Mononuclear cell (primary cell): ENCODE measurements at regions not wholly inside any gene's neighbourhood (a gene's known extent, or its start where the extent isn't known, plus 50 kb on each side); places are given as distances from the start of the nearest gene placed in this dataset.

Experiments used
- H3K27me3 ChIP-seq: 2 replicates; pipeline ENCODE4 v1.6.0; 2011; ENCODE audit warnings: low read length, control low read depth; ENCODE audit not compliant: insufficient read depth
- H3K4me1 ChIP-seq: 2 replicates; pipeline ENCODE4 v1.5.1; 2011; ENCODE audit warnings: mild to moderate bottlenecking, low read length, control low read depth; ENCODE audit not compliant: insufficient read depth
- H3K4me3 ChIP-seq: 2 replicates; pipeline ENCODE4 v1.5.1; 2011; ENCODE audit warnings: mild to moderate bottlenecking, low read length, moderate library complexity
- H3K9me3 ChIP-seq: 2 replicates; pipeline ENCODE4 v1.5.1; 2011; ENCODE audit warnings: low read depth, mild to moderate bottlenecking, control low read depth, low read length

DNA sequence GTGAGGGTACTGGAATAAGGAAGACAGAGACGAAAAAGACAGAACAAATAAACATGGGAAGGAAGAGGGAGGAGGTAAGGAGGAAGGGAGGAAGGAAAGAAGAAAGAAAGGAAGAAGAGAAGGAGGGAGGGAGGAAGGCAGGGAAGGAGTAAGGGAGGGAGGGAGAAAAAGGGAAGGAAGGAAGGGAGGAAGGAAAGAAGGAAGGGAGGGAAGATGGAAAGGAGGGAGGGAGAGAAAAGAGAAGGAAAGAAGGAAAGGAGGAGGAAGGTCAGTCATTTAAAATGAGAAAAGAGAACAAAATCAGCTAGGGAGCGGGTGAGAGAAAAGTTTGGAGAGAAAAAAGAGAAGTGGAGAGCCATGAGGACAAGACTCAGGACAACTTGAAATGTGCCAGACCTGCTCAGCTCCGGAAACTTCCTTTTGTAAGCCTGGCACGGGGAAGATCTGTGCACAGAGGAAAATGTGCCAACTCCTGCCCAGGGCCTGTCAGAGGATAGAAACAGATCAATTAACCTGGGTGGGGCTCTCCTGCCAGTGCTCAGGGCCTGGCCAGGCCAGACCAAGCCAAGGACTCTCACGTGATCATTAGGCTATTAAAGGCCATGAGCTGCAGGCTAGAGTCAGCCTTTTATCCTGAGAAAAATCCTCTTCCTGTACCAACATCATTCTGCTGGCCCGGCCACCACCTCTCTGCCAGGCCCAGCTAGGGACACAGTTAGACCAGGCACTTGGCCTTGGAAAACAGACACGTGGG is 50.1 kb upstream of the BCL6 start:
- Histone ChIP-seq H3K27me3 (no peaks in the 10 kb centered on the region), H3K4me3 (no peak overlapping the region), H3K4me1 (peaks cover 34% of the 10 kb centered on the region), H3K9me3 (no peaks in the 10 kb centered on the region)

DNA sequence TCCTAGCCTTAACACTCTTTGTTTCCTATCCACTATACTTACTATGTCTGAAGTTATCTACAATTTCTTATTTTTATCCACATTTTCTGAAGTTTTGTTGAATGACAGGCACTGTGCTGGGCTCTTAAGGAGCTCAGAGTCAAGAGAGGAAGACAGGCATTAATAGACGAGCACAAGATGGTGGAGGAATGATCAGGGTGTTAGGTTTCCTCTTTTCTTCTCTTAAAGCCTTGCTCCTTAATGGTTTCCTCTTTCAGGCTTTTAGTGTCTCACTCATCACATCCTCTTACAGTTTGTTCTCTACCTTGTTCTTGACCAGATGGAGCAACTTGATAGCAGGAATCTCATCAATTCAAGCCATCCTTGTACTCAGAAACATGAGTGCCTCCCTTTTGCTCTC is 52.9 kb upstream of the BCL6 start:
- H3K9me3 ChIP-seq: no peaks in the 10 kb centered on the region
- H3K4me1 ChIP-seq: peaks cover 40% of the 10 kb centered on the region
- H3K4me3 ChIP-seq: no peak overlapping the region
- no peaks in the 10 kb centered on the region for H3K27me3 ChIP-seq

DNA sequence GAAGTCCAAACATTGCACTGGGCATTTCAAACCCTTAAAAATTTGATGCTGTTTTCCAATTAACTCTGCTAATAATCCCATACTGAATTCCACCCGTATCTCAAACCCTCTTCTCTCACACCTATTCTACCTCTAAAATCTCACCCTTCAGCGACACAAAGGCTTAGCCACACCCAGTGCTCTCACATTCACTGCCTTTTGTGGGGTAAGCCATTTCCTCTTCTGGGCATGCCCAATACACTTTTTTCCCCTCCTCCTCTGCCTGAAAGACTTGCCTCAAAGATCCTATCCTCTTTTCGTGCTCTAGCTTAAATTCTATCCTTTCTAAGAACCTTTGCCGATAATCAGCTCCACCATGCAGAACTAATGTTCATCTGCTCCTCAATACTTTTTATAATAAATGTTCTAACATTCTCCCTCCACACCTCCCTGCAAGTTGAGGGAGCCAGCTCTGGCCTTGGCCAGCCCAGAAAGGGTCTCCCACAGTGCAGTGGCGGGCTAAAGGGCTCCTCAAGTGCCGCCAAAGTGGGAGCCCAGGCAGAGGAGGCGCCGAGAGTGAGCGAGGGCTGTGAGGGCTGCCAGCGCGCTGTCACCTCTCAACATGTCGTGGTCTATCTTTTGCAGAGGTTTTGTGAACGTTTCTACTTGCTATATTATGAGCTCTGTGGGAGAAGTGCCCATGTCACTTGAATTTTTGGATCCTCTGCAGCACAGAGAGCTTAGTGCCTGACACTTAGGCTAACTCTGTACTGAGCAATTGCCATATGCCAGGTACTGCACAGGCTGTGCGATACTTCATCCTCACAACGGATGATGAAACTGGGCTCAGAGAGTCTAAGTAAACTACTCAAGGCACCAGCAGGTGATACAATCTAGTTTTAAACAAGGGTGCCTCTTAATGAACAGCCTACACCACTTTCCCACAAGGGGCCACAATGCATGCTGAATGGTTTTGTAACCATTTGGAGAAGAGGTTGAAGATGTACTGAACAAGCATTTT is 53.6 kb upstream of the BCL6 start:
- no peaks in the 10 kb centered on the region for H3K9me3 ChIP-seq
- no peak overlapping the region for H3K4me3 ChIP-seq
- peaks cover 40% of the 10 kb centered on the region for H3K4me1 ChIP-seq
- no peaks in the 10 kb centered on the region for H3K27me3 ChIP-seq

DNA sequence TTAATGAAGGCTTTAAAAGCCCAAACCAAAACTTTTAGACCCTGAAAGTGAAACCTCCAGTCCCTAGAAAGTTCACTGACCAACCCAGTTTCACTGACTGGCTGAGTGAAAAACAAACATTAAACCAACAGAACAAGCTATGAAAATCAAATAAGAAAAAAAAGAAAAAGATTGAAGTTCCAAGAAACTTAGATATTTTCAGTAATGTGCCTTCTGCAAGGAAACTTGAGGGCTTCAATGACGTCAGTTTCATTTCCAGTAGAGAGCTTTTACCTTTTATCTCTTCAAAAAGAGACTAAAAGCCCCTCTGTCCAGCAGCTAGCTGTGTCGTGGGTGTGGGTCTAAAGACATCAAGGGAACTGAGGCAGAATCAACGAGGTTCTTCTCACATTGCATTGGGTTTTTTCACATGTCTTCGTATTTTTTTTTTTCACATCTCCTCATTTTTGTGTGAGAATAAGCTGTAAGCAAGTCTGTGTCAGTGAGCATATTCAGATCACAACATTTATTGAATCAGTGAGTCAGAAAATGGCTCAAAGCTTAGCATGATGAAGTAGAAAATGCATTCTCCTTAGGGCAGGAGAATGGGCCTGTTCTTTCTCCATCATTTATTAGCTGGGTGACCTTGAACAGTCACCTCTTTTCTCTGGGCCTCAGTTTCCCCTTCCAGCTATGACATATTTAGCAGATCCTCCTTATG is 54.8 kb upstream of the BCL6 start:
- no peaks in the 10 kb centered on the region for H3K27me3 ChIP-seq
- H3K4me3 ChIP-seq: no peak overlapping the region
- peaks cover 40% of the 10 kb centered on the region for H3K4me1 ChIP-seq
- H3K9me3 ChIP-seq: no peaks in the 10 kb centered on the region

DNA sequence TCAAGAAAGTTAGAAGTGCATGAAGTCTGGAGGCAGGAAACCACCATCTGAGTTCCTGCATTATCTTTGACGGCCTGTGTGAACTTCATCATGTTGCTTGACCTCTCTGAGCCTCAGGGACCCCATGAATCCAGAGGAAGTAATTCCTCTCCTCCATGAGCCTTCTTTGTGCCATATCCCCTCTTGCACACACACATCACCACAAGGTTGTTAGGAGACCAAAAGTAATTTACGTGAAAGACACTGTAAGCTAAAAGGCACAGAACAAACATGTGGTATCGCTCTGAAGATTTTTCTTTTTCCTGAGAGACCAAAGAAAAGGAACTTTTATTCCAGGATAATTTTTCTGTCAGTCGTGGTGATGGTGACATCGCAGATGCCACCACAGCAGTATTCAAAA is 55.9 kb upstream of the BCL6 start:
- Histone ChIP-seq H3K4me1 (peaks cover 40% of the 10 kb centered on the region), H3K4me3 (no peak overlapping the region), H3K9me3 (no peaks in the 10 kb centered on the region), H3K27me3 (no peaks in the 10 kb centered on the region)

DNA sequence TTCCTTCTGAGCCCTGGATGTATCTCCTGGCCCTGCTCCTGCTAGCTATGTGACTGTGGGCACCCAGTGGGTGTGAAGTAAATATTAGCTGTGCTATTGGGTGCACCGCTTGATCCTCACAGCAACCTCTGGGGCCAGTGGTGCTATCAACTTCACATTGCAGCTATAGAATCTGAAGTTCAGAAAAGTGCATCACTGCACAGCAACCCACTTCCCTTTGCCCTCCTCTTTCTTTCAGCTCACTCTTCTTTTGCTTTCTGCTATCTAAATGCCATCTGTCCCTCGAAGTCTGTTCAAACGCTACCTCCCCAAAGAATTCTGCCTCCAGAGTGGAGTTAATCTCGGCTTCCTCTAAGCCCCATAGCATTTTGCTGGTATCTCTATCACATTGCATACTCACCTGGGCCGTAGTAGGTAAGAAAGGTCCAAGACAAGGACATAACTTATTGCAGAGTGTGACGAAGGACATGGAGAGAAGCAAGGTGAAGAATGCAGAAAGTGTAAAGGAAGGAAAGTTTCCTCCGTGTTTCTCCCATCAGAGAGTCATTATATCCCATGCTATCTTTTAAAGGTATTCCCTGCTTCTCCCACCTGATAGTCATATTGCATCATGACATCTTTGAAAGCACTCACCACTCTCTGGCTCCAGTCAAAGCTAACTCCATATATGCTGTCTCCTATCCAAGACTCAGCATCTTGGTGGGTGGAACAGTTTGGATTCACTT is 57.1 kb upstream of the BCL6 start:
- Histone ChIP-seq H3K9me3 (no peaks in the 10 kb centered on the region), H3K4me3 (no peak overlapping the region), H3K27me3 (no peaks in the 10 kb centered on the region), H3K4me1 (peaks cover 40% of the 10 kb centered on the region)

DNA sequence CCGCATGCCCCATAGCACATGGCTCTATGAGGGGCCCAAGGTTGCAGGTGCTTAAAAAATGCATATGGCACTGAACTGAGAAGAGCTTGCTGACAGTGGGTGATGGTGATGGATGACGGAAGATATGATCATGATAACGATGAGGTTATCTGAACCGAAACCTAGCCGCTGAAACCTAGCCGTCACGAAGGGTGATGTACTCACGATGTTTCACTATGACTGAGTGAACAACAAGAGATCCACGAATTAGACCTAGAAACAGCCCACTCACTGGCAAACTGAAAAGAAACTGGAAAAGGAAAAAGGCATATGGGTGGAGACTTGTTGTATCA is 57.6 kb upstream of the BCL6 start:
- no peaks in the 10 kb centered on the region for H3K9me3 ChIP-seq
- peaks cover 38% of the 10 kb centered on the region for H3K4me1 ChIP-seq
- H3K27me3 ChIP-seq: no peaks in the 10 kb centered on the region
- no peak overlapping the region for H3K4me3 ChIP-seq

DNA sequence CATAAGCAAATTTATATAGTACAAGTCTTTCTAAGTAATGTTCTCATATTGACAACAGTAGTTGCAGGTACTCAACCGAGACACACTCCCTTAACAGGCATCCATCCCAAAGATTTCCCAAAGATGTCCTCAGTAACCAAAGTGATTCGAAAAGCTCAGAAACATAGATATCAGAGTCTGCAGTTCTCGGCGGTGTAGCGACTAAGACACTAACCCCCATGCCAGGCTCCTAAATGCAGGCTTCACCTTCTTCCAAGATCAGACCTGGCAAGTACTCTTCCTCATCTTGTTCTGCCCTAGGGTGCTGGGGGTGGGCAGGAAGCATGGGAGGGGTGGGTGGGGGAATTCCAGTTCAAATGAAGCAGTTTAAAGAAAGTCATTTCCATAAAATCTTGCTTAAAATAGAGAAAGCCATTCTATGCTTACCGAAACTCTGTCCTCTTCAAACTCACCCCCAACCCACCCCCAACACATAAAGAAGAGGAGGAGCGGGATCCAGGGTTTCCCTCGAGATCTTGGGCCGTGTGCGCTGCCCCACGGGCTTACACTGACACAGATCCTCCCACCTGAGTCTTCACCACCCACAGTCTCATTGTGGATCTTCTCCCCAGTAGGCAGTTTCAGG is 59.0 kb upstream of the BCL6 start:
- Histone ChIP-seq H3K27me3 (no peaks in the 10 kb centered on the region), H3K4me3 (no peak overlapping the region), H3K9me3 (no peaks in the 10 kb centered on the region), H3K4me1 (peaks cover 24% of the 10 kb centered on the region)

DNA sequence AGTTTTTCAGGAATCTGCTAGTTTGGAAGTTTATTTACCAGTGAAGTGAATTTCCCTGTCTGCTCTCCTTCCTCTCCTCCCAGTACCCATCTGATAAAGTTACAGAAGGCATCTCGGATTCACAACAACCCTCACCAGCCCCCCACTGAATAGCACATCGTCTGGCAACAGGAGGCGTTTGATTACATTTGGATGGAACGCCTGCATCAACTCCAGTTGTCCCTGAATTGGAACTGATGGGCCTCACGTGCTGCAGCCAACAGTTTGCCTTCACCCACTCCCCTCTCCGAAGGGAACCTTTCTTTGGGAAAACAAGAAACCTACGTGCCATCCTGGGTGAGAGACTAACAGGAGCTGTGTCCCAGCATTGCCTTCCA is 59.5 kb upstream of the BCL6 start:
- Histone ChIP-seq H3K4me1 (peaks cover 19% of the 10 kb centered on the region), H3K4me3 (no peak overlapping the region), H3K9me3 (no peaks in the 10 kb centered on the region), H3K27me3 (no peaks in the 10 kb centered on the region)

DNA sequence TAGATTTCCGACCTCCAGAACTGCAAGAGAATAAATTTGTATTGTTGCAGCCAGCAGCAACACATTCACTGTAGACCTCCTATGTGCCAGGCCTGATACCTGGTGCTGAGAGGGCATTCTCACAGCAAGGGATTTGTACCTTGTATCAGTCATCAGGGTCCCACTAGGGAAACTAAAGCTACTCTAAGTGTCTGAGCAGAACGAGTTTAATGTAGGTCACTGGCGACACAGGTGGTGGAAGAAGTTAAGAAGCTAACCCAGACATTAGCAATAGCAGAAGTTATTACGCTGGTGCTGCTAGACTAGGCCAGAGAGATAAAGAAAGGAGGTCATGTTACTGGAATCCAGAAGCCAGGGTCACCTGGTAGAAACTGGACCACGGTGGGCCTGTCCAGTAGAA is 60.5 kb upstream of the BCL6 start:
- no peaks in the 10 kb centered on the region for H3K9me3 ChIP-seq
- H3K4me3 ChIP-seq: no peak overlapping the region
- no peaks in the 10 kb centered on the region for H3K27me3 ChIP-seq
- peaks cover 11% of the 10 kb centered on the region for H3K4me1 ChIP-seq

DNA sequence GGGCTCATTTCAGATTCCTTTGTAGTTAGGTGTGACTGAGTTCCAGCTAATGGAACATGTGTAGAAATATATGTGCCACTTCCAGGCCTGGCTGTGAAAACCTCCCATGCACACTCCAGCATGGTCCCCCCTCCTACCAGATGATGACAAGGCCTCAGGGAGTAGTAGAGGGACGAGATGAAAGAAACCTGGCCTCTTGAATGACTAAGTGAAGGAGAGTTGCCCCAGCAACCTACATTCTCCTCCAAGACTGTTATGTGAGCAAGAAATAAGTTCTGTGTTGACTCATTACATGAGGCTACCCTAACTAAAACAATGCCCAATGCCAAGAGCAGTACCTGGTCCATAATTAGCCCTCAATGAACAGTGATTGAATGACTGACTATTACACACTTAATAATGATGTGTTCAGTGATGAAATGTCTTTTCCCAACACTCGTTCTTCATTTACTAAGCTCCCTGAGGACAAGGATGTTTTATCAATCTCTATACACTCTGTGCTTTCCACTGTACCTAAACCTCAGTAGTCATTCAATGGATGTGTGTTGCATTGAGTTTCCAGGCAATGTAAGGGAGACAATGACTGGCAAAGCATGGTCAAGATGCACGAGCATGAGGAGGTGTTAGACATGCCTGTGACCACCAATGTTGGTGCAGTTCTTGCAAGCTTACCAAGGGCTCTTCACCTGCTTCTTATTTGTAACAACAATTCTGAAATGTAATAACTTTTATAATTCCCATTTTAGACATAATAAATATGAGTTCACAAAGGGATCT is 62.0 kb upstream of the BCL6 start:
- peaks cover 8% of the 10 kb centered on the region for H3K4me1 ChIP-seq
- H3K4me3 ChIP-seq: no peak overlapping the region
- no peaks in the 10 kb centered on the region for H3K27me3 ChIP-seq
- H3K9me3 ChIP-seq: no peaks in the 10 kb centered on the region

DNA sequence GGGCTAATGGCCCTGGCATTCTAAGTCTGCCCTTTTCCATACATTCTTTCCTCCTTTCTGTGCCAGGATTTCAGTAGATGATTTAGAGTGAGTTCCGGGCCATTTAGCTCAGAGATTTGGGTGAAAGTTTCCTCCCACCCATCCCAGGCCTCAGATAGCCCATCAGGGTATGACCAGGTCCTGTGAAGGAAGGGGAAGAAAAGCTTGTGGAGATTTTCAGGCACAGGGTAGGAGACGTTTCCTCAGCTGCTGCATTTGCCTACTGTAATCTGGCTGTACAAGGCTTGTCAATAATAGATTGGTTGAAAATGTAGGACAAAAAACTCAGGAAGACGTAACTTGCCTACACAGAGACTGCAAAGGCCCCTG is 63.2 kb upstream of the BCL6 start:
- Histone ChIP-seq H3K9me3 (no peaks in the 10 kb centered on the region), H3K27me3 (no peaks in the 10 kb centered on the region), H3K4me3 (no peak overlapping the region), H3K4me1 (peaks cover 8% of the 10 kb centered on the region)

DNA sequence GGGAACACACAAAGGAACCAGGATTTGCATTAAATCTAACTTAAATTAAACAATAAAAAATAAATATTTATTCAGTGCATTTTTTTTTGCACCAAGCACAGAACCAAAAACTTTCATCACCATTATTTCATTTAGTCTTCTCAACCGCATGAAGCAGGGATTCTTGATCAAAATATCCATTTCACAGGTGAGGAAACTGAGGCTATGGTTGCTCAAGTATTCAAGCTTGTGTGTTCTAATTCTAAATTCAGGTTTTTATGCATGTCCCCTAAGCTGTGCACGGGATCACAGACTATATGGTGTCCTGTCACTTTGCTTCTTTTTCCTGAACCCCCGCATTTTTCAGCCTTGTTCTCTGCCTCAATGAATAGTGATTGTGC is 64.3 kb upstream of the BCL6 start:
- Histone ChIP-seq H3K9me3 (no peaks in the 10 kb centered on the region), H3K27me3 (no peaks in the 10 kb centered on the region), H3K4me3 (no peak overlapping the region), H3K4me1 (peaks cover 8% of the 10 kb centered on the region)

DNA sequence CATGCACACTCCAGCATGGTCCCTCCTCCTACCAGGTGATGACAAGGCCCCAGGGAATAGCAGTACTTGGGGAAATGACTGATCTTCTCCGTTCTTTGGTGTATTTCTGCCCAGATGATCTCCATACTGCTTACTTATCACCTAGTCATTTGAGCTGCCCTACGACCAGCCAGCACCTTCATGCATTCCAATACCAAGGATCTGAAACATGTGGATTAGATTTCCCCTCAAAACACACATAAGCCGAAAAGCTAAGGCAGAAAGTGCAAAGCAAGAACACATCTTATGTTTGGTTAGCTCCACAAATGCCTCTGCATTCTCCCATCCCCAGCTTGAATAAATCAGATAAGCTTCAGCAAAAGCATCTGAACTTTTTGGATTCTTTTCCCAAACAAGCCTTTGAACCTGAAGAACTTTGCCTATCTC is 64.8 kb upstream of the BCL6 start:
- no peaks in the 10 kb centered on the region for H3K27me3 ChIP-seq
- peaks cover 8% of the 10 kb centered on the region for H3K4me1 ChIP-seq
- no peaks in the 10 kb centered on the region for H3K9me3 ChIP-seq
- no peak overlapping the region for H3K4me3 ChIP-seq
